Testis (tissue), 2 donors: ENCODE measurements at regions not wholly inside any gene's neighbourhood (a gene's known extent, or its start where the extent isn't known, plus 50 kb on each side); places are given as distances from the start of the nearest gene placed in this dataset.

Experiments
- POLR2A ChIP-seq: fragments of 450-650 bp; IDR thresholded peaks from one replicate; pipeline ENCODE4 v1.6.1; 2017; ENCODE audit warnings: antibody characterized with exemption, mild to moderate bottlenecking, moderate library complexity
- TF ChIP-seq, protein P1 (sequence below), 3 experiments: fragments of 450-650 bp in 2 of 3; fragments of 200-600 bp in 1 of 3; sonication (generic) in 1 of 3; IDR thresholded peaks; one replicate each; pipeline ENCODE4 v1.5.1; 2016 to 2019; ENCODE audit warnings: antibody characterized with exemption in 3 of 3, mild to moderate bottlenecking in 2 of 3, moderate library complexity in 1 of 3

DNA sequence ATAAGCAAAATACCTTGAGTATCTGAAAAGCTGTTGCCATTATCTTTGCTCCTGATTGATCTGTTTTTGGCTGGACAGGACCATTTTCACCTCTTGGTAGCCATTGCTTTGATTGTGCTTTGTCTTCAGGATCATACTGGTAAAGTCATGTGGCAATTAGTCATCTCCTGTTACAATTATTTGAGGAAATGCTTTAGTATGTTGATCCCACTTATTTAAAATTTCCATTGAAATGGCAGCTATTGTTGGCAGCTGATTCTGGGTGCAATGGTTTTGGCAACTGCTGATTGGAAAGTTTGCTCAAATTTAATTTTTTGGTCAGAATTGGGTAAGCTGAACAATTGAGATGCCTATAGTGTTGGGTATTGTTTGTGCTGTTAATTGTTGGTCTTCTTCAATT lies 238.3 kb upstream of the TLL1 start:
- TF ChIP-seq, protein P1, sequence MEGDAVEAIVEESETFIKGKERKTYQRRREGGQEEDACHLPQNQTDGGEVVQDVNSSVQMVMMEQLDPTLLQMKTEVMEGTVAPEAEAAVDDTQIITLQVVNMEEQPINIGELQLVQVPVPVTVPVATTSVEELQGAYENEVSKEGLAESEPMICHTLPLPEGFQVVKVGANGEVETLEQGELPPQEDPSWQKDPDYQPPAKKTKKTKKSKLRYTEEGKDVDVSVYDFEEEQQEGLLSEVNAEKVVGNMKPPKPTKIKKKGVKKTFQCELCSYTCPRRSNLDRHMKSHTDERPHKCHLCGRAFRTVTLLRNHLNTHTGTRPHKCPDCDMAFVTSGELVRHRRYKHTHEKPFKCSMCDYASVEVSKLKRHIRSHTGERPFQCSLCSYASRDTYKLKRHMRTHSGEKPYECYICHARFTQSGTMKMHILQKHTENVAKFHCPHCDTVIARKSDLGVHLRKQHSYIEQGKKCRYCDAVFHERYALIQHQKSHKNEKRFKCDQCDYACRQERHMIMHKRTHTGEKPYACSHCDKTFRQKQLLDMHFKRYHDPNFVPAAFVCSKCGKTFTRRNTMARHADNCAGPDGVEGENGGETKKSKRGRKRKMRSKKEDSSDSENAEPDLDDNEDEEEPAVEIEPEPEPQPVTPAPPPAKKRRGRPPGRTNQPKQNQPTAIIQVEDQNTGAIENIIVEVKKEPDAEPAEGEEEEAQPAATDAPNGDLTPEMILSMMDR (IDR thresholded peaks at IDR 0.05) = no peak
- TF ChIP-seq POLR2A = no peak
